GM12801 (cell line): ENCODE measurements at regions not wholly inside any gene's neighbourhood (a gene's known extent, or its start where the extent isn't known, plus 50 kb on each side); places are given as distances from the start of the nearest gene placed in this dataset.

Source experiments
- CTCF ChIP-seq: IDR thresholded peaks from one replicate; pipeline ENCODE4 v1.5.1; 2011; ENCODE audit warnings: control low read depth; ENCODE audit not compliant: insufficient read length; ENCODE audit errors: extremely low read depth

- no peak for TF ChIP-seq CTCF
Measured at GRCh38 chr2:234723400-234723799, 226.5 kb upstream of the ARL4C start.

GRCh38 chr2:234722176-234722575 is 225.3 kb upstream of the ARL4C start:
- TF ChIP-seq CTCF, result no peak

DNA sequence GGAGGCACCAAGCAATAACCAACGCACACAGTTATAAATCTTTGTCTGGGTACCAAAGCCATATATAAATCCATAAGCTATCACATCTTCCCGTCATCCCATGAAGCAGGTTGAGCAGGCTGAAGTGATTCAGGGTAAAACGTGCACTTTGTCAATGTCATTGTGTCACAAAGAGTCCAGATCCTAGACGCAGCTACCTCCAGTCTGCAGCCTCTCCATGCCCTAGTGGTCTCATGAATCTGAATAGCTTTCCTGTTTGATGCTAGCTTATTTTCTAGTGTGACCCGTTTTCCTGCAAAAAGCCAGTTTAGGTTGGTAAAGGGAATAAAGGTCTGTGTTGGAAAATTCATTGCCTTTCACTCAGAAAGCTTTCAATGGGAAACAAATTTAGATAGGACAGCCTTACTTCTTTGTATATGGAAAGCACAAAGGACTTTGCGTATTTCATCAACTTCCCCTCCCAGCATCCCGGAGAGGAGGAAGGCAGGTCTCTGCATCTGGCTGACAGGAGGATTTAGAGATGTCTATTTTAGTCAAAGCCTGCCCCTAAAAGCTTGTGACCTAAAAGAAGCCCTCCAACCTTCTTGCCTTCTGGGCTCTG is 222.3 kb upstream of the ARL4C start:
- TF ChIP-seq CTCF, result no peak

- no peak for TF ChIP-seq CTCF
Measured at GRCh38 chr2:234716271-234716670, 219.4 kb upstream of the ARL4C start.

GRCh38 chr2:234715671-234716250 is 218.9 kb upstream of the ARL4C start:
- no peak for TF ChIP-seq CTCF

GRCh38 chr2:234714711-234715110 is 217.8 kb upstream of the ARL4C start:
- no peak for TF ChIP-seq CTCF

DNA sequence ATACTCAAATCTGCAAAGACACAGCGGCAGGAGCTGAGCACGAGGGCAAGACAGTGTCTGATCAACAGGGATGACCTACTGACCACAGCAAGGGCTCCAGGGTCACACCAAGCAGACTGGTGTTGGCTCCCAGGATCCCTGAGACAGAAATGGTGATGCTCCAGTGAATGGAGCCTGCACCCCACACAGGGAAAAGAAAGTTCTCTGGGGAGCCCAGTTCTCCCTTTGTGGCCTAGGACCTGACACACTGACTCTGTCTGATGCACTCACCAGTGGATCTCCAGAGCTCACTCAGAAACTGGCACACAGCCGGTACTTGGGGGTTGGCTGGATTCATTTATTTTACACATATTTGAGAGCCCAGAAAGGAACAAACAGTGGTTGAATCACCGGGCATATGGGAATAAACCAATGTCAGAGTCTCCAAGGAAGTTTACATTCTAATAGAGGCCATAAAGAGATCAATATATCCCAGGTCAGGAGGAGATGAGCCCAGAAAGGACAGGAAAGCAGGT is 215.6 kb upstream of the ARL4C start:
- no peak for TF ChIP-seq CTCF

GRCh38 chr2:234711308-234711707 is 214.4 kb upstream of the ARL4C start:
- no peak for TF ChIP-seq CTCF
